Stomach (tissue), 8 donors: ENCODE measurements at regions not wholly inside any gene's neighbourhood (a gene's known extent, or its start where the extent isn't known, plus 50 kb on each side); places are given as distances from the start of the nearest gene placed in this dataset.

Experiments used
- DNase-seq, 2 donors: peaks; one replicate each; pipeline versions ENCODE4 v3.0.0 to v3.0.0-alpha.2; 2013 to 2019
- H3K27ac ChIP-seq, 5 donors: fragments of 200-600 bp in 4 of 5; sonication (generic) in 4 of 5; one replicate each; pipeline ENCODE4 v1.5.1; 2013 to 2019; ENCODE audit warnings: mild to moderate bottlenecking in 1 of 5, moderate library complexity in 1 of 5
- H3K27me3 ChIP-seq, 3 donors: fragments of 200-600 bp; sonication (generic); one replicate each; pipeline ENCODE4 v1.5.1; 2017 to 2019; ENCODE audit warnings: mixed run types in 1 of 3
- H3K36me3 ChIP-seq, 4 donors: fragments of 200-600 bp; sonication (generic); 1 replicate in 3 of 4; 2 replicates in 1 of 4; pipeline ENCODE4 v1.5.1; 2016 to 2019
- H3K4me1 ChIP-seq, 4 donors: fragments of 200-600 bp; sonication (generic); one replicate each; pipeline ENCODE4 v1.5.1; 2016 to 2019
- H3K4me3 ChIP-seq, 4 donors: fragments of 200-600 bp; sonication (generic) in 3 of 4; one replicate each; pipeline ENCODE4 v1.5.1; 2016 to 2019; ENCODE audit warnings: mild to moderate bottlenecking in 1 of 4
- H3K9me3 ChIP-seq, 4 donors: fragments of 200-600 bp; sonication (generic); one replicate each; pipeline ENCODE4 v1.5.1; 2016 to 2019
- EP300 ChIP-seq: sonication (generic); formaldehyde crosslinking; IDR thresholded peaks from one replicate; pipeline ENCODE4 v1.6.1; 2017; ENCODE audit warnings: antibody characterized with exemption
- POLR2A ChIP-seq, 4 donors: fragments of 450-650 bp; IDR thresholded peaks; one replicate each; pipeline ENCODE4 v1.6.1; 2016; ENCODE audit warnings: antibody characterized with exemption in 4 of 4, control low read depth in 2 of 4, mild to moderate bottlenecking in 1 of 4, moderate library complexity in 1 of 4
- POLR2AphosphoS5 ChIP-seq, 3 donors: sonication (generic); formaldehyde crosslinking; IDR thresholded peaks; one replicate each; pipeline ENCODE4 v1.6.1; 2016; ENCODE audit warnings: antibody characterized with exemption in 3 of 3
- WGBS, 5 donors: extraction: QIAGEN DNeasy Blood & Tissue Kit in 3 of 5; methylation state at CpG; one replicate each; pipeline versions ENCODE4 v1.1.5 to v1.1.7; 2013 to 2018; 5-methylcytosine and 5-hydroxymethylcytosine counted together
- intact Hi-C: fragments of 100-400 bp; cut with DNase I; formaldehyde crosslinking; loops from one replicate; pipeline ENCODE4 v1.15.1; 2023; ENCODE audit warnings: low total_unique reads
- TF ChIP-seq, protein P1 (sequence below), 7 experiments: fragments of 450-650 bp in 4 of 7; fragments of 200-600 bp in 3 of 7; sonication (generic) in 3 of 7; IDR thresholded peaks; one replicate each; pipeline ENCODE4 v1.5.1; 2016 to 2019; ENCODE audit warnings: antibody characterized with exemption in 7 of 7, control low read depth in 2 of 7, mild to moderate bottlenecking in 1 of 7
- donor health status: healthy with polysubstance abuse.
- donor health status: Bipolar disorder and iron deficiency.
- donor health status: healthy.

- Histone ChIP-seq H3K36me3 (no peaks in the 10 kb centered on the region), H3K27ac (no peak overlapping the region), H3K4me1 (peaks cover 0 to 12% (median 0%) of the 10 kb centered on the region in 4 donors), H3K4me3 (no peak overlapping the region), H3K9me3 (no peaks in the 10 kb centered on the region), H3K27me3 (no peaks in the 10 kb centered on the region)
- DNase-seq = no peak
- WGBS, 5 donors = 91 to 97% (median 94%) methylated on average over 7 of the region's 7 CpGs
- TF ChIP-seq POLR2A (IDR thresholded peaks at IDR 0.05) (no peak), POLR2AphosphoS5 (IDR thresholded peaks at IDR 0.05) (no peak), EP300 (no peak)
- TF ChIP-seq, protein P1, sequence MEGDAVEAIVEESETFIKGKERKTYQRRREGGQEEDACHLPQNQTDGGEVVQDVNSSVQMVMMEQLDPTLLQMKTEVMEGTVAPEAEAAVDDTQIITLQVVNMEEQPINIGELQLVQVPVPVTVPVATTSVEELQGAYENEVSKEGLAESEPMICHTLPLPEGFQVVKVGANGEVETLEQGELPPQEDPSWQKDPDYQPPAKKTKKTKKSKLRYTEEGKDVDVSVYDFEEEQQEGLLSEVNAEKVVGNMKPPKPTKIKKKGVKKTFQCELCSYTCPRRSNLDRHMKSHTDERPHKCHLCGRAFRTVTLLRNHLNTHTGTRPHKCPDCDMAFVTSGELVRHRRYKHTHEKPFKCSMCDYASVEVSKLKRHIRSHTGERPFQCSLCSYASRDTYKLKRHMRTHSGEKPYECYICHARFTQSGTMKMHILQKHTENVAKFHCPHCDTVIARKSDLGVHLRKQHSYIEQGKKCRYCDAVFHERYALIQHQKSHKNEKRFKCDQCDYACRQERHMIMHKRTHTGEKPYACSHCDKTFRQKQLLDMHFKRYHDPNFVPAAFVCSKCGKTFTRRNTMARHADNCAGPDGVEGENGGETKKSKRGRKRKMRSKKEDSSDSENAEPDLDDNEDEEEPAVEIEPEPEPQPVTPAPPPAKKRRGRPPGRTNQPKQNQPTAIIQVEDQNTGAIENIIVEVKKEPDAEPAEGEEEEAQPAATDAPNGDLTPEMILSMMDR (IDR thresholded peaks at IDR 0.05) = no peak
- intact Hi-C loops = no loop called here
Measured at GRCh38 chr10:43876976-43877375, 228.3 kb upstream of the ZNF32 start.

GRCh38 chr10:43874984-43875383, 226.3 kb upstream of the ZNF32 start:
- H3K27ac ChIP-seq = no peak overlapping the region
- no peaks in the 10 kb centered on the region for H3K36me3 ChIP-seq
- no peaks in the 10 kb centered on the region for H3K27me3 ChIP-seq
- WGBS, 5 donors = 74 to 87% (median 80%) methylated on average over 10 of the region's 10 CpGs
- peaks cover 0 to 12% (median 0%) of the 10 kb centered on the region in 4 donors for H3K4me1 ChIP-seq
- no peaks in the 10 kb centered on the region for H3K9me3 ChIP-seq
- intact Hi-C loops = no loop called here
- DNase-seq = no peak
- no peak overlapping the region for H3K4me3 ChIP-seq
- TF ChIP-seq POLR2A (IDR thresholded peaks at IDR 0.05) (no peak), POLR2AphosphoS5 (IDR thresholded peaks at IDR 0.05) (no peak), EP300 (no peak)
- TF ChIP-seq, protein P1 (IDR thresholded peaks at IDR 0.05) = no peak

GRCh38 chr10:43873717-43874116, 225.0 kb upstream of the ZNF32 start:
- peaks cover 0 to 11% (median 0%) of the 10 kb centered on the region in 4 donors for H3K4me1 ChIP-seq
- WGBS, 5 donors = 70 to 97% (median 95%) methylated on average over 5 of the region's 5 CpGs
- no peaks in the 10 kb centered on the region for H3K36me3 ChIP-seq
- no peaks in the 10 kb centered on the region for H3K9me3 ChIP-seq
- H3K4me3 ChIP-seq = no peak overlapping the region
- TF ChIP-seq EP300 (no peak), POLR2AphosphoS5 (IDR thresholded peaks at IDR 0.05) (no peak), POLR2A (IDR thresholded peaks at IDR 0.05) (no peak)
- TF ChIP-seq, protein P1 (IDR thresholded peaks at IDR 0.05) = no peak
- no peaks in the 10 kb centered on the region for H3K27me3 ChIP-seq
- H3K27ac ChIP-seq = no peak overlapping the region
- intact Hi-C loops = no loop called here
- no peak for DNase-seq

- no peak for TF ChIP-seq POLR2AphosphoS5 (IDR thresholded peaks at IDR 0.05)
- TF ChIP-seq, protein P1 (IDR thresholded peaks at IDR 0.05) = no peak
- no peak for TF ChIP-seq EP300
- TF ChIP-seq POLR2A (IDR thresholded peaks at IDR 0.05) = no peak
Measured at GRCh38 chr10:43872644-43873043, 224.0 kb upstream of the ZNF32 start.

More at GRCh38 chr10:43872644-43873043, 224.0 kb upstream of the ZNF32 start:
- intact Hi-C loops = no loop called here
- Histone ChIP-seq H3K27me3 (no peaks in the 10 kb centered on the region), H3K4me3 (no peak overlapping the region), H3K4me1 (peaks cover 0 to 7% (median under 1%) of the 10 kb centered on the region in 4 donors), H3K36me3 (no peaks in the 10 kb centered on the region), H3K9me3 (no peaks in the 10 kb centered on the region), H3K27ac (no peak overlapping the region)
- no peak for DNase-seq
- WGBS, 5 donors = 83 to 95% (median 90%) methylated on average over 5 to 6 of the region's 6 CpGs
